Activated T-cell treated with anti-CD3 and anti-CD28 coated beads, Interleukin-2, amount 50 U/mL, for 24 hours (primary cell): ENCODE measurements at regions not wholly inside any gene's neighbourhood (a gene's known extent, or its start where the extent isn't known, plus 50 kb on each side); places are given as distances from the start of the nearest gene placed in this dataset.

Source experiments
- DNase-seq: peaks from one replicate; pipeline ENCODE4 v3.0.0-alpha.2; 2020
- H3K27ac Mint-ChIP-seq: 2 replicates; pipeline ENCODE4 v1.8.0; 2020; ENCODE audit warnings: mild to moderate bottlenecking, mixed read lengths
- H3K27me3 Mint-ChIP-seq: 2 replicates; pipeline ENCODE4 v1.8.0; 2020; ENCODE audit warnings: mixed read lengths
- H3K36me3 Mint-ChIP-seq: 2 replicates; pipeline ENCODE4 v1.8.0; 2020; ENCODE audit warnings: low read depth, mixed read lengths
- H3K4me1 Mint-ChIP-seq: 2 replicates; pipeline ENCODE4 v1.8.0; 2020; ENCODE audit warnings: low read depth, mixed read lengths
- H3K4me3 Mint-ChIP-seq: 2 replicates; pipeline ENCODE4 v1.8.0; 2020; ENCODE audit warnings: mild to moderate bottlenecking, moderate library complexity, mixed read lengths
- H3K9me3 Mint-ChIP-seq: 2 replicates; pipeline ENCODE4 v1.8.0; 2020; ENCODE audit warnings: mixed read lengths

DNA sequence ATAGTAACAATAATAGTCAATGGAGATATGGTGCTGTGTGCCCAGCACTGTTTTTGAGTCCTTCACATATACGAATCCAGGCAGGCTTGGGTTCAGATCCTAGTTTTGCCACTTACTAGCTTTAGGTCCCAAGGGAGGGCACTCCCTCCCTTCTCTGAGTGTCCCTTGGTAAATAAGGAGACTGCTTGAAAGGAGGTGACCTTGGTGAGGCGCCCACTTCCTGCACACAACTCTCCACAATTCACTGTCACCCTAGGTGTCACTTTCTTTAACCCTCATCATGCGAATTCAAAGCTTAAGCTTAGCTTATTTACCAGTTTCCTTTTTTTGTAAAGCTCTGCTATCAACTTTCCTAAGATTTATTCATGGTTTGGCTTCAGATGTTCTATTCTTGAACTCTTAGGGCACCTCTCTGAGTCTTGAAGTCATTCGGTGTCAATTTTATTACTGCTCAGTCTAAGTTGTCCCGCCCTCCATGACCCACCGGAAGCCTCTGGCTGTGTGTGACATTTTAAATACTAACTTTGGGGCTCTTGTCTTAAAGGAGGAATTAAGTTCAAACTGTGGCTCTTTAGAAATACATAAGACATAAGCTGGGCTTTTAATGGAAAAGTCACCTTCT, 170.7 kb upstream of the ZNF618 start:
- no peaks in the 10 kb centered on the region for H3K27me3 Mint-ChIP-seq
- no peak overlapping the region for H3K4me3 Mint-ChIP-seq
- no peaks in the 10 kb centered on the region for H3K4me1 Mint-ChIP-seq
- peaks cover 2% of the 10 kb centered on the region for H3K9me3 Mint-ChIP-seq
- H3K36me3 Mint-ChIP-seq, result no peaks in the 10 kb centered on the region
- DNase-seq, result no peak
- H3K27ac Mint-ChIP-seq, result no peak overlapping the region

DNA sequence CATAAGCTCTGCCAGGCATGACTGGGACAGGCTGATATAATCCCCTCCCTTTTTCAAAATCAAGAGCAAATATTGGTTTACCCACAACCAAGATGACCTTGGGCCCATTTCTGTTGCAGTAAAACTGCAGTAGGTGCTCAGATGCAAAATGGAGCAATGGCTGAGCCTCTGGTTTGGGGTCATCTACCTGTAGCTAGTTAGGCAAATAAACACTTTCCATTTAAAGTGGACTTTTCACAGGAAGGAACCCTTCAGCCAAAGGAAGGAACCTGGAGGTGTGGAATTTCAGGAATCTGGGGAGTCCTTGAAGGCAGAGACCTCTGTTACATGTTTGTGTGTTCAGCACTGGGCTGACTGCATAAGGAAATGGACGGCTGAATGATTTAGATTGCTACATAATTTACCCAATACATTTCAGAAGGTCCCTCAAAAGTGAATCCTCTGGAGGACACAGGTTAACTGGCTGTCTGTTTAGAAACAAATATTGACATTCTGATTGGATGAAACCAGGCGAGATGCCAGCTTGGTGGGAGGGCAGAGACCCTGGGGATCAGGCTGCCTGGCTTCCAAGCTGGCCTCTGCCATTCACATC, 170.1 kb upstream of the ZNF618 start:
- Mint-ChIP-seq H3K9me3 (peaks cover 2% of the 10 kb centered on the region), H3K27me3 (no peaks in the 10 kb centered on the region), H3K36me3 (no peaks in the 10 kb centered on the region), H3K4me3 (no peak overlapping the region), H3K27ac (no peak overlapping the region), H3K4me1 (no peaks in the 10 kb centered on the region)
- DNase-seq, result no peak

DNA sequence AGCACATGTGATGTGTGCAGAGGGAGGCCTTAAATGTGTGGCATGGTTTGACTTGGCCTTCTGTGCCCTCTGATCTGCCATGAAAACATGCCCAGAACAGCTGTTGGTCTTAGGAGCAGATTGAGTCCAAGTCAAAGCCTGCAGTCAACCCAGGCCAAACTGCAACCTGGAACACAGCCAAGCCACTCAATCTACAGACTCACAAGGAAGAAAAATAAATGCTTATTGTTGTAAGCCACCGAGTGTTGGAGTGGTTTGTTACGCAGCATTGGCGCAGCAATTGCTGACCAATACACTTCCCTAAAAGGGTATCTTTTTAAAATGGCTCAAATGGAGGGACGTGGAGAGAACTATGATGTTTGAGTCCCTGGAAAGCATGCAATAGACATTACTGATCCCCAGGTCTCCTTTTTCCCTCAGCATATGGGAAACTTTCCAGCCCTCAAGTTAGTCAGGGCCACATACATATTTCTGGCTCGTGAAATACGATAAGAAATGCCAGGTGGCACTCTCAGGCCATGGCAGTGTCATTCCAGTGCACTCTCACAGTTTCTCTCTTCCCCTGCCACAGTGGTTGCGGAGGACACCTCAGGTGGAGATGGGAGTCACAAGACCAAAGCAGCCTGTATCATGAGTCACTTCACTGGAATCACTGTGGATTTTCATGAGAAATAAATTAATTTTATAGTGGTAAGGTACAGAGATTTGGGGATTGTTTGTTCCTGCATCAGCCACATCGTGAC, 168.0 kb upstream of the ZNF618 start:
- Mint-ChIP-seq H3K4me3 (no peak overlapping the region), H3K4me1 (no peaks in the 10 kb centered on the region), H3K27me3 (peaks cover 5% of the 10 kb centered on the region), H3K9me3 (peaks cover 2% of the 10 kb centered on the region), H3K27ac (no peak overlapping the region), H3K36me3 (no peaks in the 10 kb centered on the region)
- no peak for DNase-seq

DNA sequence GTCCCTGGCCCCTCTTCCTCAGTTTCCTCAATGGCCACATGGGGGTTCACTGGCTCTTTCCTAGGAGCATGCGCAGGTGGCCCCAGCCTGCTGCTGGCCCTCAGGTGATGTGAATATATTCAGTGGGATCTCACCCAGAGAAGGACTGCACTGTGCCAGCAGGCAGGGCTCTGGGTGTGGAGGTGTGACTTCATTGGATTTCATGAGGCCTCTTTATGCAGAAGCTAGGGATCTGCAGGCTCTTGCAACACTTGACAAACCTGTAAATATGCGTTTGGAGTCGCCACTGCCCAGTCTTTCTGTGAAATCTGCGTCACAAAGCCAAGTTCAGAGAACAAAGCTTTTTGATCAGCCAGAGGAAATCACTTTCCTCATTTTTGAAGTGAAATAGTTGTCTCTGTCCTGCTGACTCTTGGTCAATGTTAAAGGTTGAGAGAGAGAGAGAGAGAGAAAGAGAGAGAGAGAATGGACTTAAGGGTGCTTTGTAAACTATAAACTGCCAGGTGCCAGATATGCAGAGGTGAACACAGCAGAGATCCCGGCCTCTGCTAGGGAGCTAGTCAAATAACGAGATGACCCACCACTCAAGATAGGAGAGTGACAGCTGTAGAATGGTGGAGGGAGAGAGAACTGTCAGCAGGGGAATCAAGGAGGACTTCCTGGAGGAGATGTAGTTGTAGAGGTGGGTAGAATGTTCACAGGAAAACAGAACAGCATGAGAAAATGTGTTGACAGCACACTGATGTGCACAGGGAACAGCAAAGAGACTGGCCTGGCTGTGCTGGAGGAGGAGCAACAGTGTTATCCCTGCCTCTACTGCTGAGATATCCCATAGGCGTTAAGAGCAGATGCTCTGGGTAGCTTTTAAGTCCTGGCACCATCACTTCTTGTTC, 167.0 kb upstream of the ZNF618 start:
- no peaks in the 10 kb centered on the region for H3K36me3 Mint-ChIP-seq
- no peak overlapping the region for H3K27ac Mint-ChIP-seq
- no peak for DNase-seq
- H3K9me3 Mint-ChIP-seq, result peaks cover 2% of the 10 kb centered on the region
- H3K4me1 Mint-ChIP-seq, result no peaks in the 10 kb centered on the region
- H3K27me3 Mint-ChIP-seq, result peaks cover 9% of the 10 kb centered on the region
- no peak overlapping the region for H3K4me3 Mint-ChIP-seq

DNA sequence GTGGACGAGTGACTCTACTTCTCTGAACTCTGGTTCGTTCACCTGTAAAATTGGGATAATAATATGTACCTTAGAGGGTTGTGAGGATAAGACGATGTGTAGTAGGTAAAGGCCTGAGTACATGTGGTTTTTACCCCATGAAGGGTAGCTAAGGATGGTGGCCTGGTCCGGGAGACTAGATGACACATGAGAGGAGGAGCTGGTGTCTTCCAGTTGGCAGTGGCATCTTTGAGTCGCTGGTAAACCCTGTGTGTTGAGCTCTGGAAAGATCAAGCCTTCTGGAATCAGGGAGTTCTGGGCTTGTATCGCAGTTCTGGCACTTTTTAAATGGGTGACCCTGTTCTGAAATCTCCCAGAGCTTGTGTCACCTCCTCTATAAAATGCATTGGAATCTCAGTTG, 166.4 kb upstream of the ZNF618 start:
- Mint-ChIP-seq H3K27me3 (peaks cover 9% of the 10 kb centered on the region), H3K36me3 (no peaks in the 10 kb centered on the region), H3K9me3 (peaks cover 2% of the 10 kb centered on the region), H3K4me1 (no peaks in the 10 kb centered on the region), H3K27ac (no peak overlapping the region), H3K4me3 (no peak overlapping the region)
- no peak for DNase-seq

DNA sequence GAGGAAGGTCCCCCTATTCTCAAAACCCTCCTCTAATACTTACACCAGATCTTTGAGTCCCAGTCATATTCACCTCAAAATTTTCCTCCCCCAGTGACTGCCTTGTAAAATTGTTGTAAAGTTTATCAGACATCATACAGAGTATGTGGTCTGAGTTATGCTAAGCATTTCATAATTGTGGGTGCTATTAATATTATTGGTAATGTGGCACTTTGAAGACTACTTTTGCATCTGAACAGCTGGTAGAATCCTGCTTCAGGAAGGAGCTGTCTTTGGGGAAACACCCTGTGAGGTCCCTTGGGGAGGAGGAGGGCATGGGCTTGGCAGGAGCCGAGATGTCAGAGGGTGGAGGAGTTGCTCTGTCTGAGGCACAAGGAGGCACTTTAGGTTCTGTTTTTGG, 164.9 kb upstream of the ZNF618 start:
- Mint-ChIP-seq H3K27ac (no peak overlapping the region), H3K36me3 (no peaks in the 10 kb centered on the region), H3K9me3 (peaks cover 10% of the 10 kb centered on the region), H3K27me3 (peaks cover 9% of the 10 kb centered on the region), H3K4me1 (no peaks in the 10 kb centered on the region), H3K4me3 (no peak overlapping the region)
- no peak for DNase-seq

DNA sequence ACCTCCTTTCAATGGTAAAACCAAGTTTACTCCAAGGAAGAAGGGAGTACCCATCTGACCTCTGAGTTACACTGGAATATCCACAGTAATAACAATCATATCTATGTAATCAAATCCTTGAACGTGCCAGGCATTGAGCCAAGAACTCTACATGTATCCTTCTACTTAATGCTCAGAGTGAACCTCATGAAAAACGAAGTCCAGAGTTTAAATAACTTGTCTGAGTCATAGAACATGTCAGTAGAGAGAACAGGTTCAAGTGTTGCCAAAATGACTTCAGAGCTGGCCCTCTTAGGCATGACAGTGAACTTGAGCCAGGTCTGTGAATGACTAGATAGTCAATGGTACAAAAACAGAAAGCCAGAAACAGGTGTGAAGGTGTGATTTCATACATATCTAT, 164.1 kb upstream of the ZNF618 start:
- DNase-seq, result no peak
- H3K4me3 Mint-ChIP-seq, result no peak overlapping the region
- peaks cover 14% of the 10 kb centered on the region for H3K9me3 Mint-ChIP-seq
- no peaks in the 10 kb centered on the region for H3K4me1 Mint-ChIP-seq
- H3K27me3 Mint-ChIP-seq, result peaks cover 9% of the 10 kb centered on the region
- H3K27ac Mint-ChIP-seq, result no peak overlapping the region
- no peaks in the 10 kb centered on the region for H3K36me3 Mint-ChIP-seq

DNA sequence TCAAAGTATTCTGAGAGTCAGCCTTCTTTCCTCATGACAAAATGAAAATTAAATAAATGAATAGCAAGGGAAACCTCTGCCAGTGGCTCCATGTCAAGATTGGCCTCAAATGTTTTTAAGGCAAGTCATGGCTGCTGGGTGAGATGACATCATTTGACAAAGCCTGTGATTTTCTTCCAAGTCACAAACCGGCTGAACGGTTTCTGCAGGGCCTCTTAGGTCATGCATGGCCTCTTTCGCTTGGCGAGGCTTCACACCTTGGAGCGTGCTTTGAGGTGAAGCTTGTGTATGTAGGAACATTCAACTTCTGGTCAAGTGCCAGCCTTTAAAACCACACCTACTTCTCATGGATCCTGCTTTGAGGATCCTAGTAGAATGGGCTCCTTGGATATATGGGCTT, 161.0 kb upstream of the ZNF618 start:
- Mint-ChIP-seq H3K27me3 (peaks cover 13% of the 10 kb centered on the region), H3K4me3 (no peak overlapping the region), H3K27ac (no peak overlapping the region), H3K9me3 (peaks cover 11% of the 10 kb centered on the region), H3K36me3 (no peaks in the 10 kb centered on the region), H3K4me1 (no peaks in the 10 kb centered on the region)
- no peak for DNase-seq

DNA sequence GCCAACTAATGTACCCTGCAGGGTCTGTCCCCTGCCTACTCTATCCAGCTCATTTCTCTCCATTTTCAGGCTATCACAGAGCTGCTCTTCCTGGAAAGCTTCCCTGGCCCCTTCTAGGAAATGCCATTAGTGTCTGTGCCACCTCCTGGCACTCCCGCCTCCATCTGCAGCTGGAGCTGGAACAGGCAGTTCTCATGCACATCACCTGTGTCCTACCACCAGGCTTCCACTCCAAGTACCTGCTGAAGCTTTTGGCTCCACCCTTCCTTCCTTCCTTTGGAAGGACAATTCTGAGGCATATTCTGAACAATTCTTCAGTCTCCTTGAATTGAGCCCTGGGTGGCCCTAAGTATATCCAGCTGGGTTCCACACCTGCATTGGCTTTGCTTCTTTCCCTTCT, 156.2 kb upstream of the ZNF618 start:
- H3K36me3 Mint-ChIP-seq, result no peaks in the 10 kb centered on the region
- H3K27ac Mint-ChIP-seq, result no peak overlapping the region
- H3K4me1 Mint-ChIP-seq, result no peaks in the 10 kb centered on the region
- peaks cover 11% of the 10 kb centered on the region for H3K9me3 Mint-ChIP-seq
- no peak for DNase-seq
- H3K27me3 Mint-ChIP-seq, result peaks cover 13% of the 10 kb centered on the region
- no peak overlapping the region for H3K4me3 Mint-ChIP-seq

DNA sequence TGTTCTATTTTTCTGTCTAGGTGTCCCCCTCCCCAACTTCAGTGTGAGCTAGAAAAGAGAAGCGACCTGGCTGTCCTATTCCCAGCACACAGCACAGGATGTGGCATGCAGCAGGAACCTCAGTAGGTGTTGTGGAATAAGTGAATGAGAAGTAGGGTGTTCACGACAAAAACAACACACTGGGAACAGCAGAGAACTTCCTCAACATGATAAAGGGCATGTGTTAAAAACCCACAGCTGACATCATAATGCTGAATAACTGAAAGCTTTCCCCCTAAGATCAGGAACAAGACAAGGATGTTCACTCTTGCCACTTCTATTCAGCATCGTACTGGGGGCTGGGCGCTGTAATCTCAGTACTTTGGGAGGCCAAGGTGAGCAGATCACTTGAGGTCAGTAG, 155.6 kb upstream of the ZNF618 start:
- H3K36me3 Mint-ChIP-seq, result no peaks in the 10 kb centered on the region
- no peaks in the 10 kb centered on the region for H3K4me1 Mint-ChIP-seq
- no peak for DNase-seq
- no peak overlapping the region for H3K4me3 Mint-ChIP-seq
- peaks cover 9% of the 10 kb centered on the region for H3K9me3 Mint-ChIP-seq
- H3K27ac Mint-ChIP-seq, result no peak overlapping the region
- H3K27me3 Mint-ChIP-seq, result peaks cover 13% of the 10 kb centered on the region

DNA sequence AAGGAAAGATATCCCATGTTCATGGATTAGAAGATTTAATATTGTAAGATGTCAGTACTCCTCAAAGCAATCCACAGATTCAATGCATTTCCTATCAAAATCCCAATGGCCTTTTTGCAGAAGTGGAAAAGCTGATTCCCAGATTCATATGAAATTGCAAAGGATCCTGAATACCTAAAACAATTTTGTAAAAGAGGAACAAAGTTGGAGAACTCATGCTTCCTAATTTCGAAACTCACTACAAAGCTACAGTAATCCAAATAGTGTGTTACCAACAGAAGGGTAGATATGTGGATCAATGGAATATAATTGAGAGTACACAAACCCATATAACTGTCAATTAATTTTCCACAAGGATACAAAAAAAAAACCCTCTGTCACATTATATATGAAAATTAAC, 154.3 kb upstream of the ZNF618 start:
- Mint-ChIP-seq H3K27me3 (peaks cover 13% of the 10 kb centered on the region), H3K27ac (no peak overlapping the region), H3K4me3 (no peak overlapping the region), H3K9me3 (no peaks in the 10 kb centered on the region), H3K36me3 (no peaks in the 10 kb centered on the region), H3K4me1 (no peaks in the 10 kb centered on the region)
- no peak for DNase-seq

DNA sequence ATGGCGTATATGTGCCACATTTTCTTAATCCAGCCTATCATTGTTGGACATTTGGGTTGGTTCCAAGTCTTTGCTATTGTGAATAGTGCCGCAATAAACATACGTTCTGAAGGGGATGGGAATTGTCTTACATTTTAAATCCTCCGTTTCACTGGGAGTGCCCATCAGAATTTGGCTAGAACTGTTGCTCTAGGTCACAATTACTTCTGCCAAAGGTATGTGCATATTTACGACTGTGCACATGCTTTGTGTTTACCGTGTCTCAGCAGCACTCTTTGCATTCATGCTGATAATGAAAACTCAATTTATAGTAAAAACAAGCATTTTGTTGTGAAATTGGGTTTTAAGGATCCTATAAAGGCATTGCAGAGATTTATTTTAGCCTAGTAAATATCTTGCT, 151.9 kb upstream of the ZNF618 start:
- Mint-ChIP-seq H3K27me3 (peaks cover 13% of the 10 kb centered on the region), H3K9me3 (no peaks in the 10 kb centered on the region), H3K4me3 (no peak overlapping the region), H3K27ac (no peak overlapping the region), H3K36me3 (no peaks in the 10 kb centered on the region), H3K4me1 (no peaks in the 10 kb centered on the region)
- DNase-seq, result no peak

DNA sequence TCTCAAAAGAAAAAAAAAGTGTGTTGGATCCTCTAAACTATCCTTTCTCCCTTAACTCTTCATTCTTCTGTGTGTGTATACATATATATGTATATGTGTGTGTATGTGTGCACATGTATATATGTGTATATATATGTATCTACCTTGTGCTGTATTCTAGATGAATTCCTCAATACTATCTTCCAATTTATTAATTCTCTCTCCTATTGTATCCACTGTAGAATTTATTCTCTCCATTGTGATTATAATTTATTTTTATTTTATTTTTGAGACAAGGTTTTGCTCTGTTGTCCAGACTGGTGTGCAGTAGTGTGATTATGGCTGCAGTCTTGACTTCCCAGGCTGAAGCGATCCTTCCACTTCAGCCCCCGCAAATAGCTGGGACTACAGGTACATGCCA, 147.1 kb upstream of the ZNF618 start:
- Mint-ChIP-seq H3K36me3 (no peaks in the 10 kb centered on the region), H3K9me3 (peaks cover 14% of the 10 kb centered on the region), H3K4me3 (no peak overlapping the region), H3K27ac (no peak overlapping the region), H3K27me3 (peaks cover 9% of the 10 kb centered on the region), H3K4me1 (no peaks in the 10 kb centered on the region)
- no peak for DNase-seq

DNA sequence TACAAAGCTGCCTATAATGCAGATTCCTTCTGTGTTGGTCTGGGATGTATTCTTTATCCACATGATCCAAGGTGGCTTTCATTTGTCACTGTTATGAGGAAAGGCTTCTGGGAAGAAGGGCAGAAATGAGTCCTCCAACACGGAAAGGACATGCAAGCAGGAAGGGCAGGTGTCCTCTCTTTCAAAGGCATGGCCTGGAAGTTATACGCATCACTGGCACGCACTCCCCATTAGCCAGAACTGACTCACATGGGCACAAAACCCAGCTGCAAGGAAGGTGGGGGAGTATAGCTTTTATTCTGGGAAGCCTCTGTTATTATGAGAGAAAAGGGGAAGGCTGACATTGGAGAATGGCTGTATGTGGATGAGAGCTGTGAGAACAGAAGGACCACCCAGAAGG, 141.3 kb upstream of the ZNF618 start:
- Mint-ChIP-seq H3K9me3 (peaks cover 13% of the 10 kb centered on the region), H3K4me3 (no peak overlapping the region), H3K36me3 (no peaks in the 10 kb centered on the region), H3K27ac (no peak overlapping the region), H3K4me1 (no peaks in the 10 kb centered on the region), H3K27me3 (peaks cover 20% of the 10 kb centered on the region)
- no peak for DNase-seq
